ENCODE measurements at regions not wholly inside any gene's neighbourhood (a gene's known extent, or its start where the extent isn't known, plus 50 kb on each side); places are given as distances from the start of the nearest gene placed in this dataset.

DNA sequence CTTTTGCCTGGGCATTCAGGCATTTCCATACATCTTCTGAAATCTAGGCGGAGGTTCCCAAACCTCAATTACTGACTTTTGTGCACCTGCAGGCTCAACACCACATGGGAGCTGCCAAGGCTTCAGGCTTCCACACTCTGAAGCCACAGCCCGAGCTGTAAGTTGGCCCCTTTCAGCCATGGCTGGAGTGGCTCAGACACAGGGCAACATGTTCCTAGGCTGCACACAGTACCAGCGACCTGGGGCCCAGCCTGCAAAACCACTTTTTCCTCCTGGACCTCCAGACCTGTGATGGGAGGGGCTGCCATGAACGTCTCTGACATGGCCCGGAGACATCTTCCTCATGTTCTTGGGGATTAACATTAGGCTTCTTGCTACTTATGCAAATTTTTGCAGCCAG lies 1558.2 kb upstream of the PCDH20 start:
- TF ChIP-seq, protein P1, sequence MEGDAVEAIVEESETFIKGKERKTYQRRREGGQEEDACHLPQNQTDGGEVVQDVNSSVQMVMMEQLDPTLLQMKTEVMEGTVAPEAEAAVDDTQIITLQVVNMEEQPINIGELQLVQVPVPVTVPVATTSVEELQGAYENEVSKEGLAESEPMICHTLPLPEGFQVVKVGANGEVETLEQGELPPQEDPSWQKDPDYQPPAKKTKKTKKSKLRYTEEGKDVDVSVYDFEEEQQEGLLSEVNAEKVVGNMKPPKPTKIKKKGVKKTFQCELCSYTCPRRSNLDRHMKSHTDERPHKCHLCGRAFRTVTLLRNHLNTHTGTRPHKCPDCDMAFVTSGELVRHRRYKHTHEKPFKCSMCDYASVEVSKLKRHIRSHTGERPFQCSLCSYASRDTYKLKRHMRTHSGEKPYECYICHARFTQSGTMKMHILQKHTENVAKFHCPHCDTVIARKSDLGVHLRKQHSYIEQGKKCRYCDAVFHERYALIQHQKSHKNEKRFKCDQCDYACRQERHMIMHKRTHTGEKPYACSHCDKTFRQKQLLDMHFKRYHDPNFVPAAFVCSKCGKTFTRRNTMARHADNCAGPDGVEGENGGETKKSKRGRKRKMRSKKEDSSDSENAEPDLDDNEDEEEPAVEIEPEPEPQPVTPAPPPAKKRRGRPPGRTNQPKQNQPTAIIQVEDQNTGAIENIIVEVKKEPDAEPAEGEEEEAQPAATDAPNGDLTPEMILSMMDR (IDR thresholded peaks at IDR 0.05), result no peak
- TF ChIP-seq POLR2A (IDR thresholded peaks at IDR 0.05) (no peak), EP300 (IDR thresholded peaks at IDR 0.05) (no peak)
